Anterior cingulate cortex (tissue), 58 donors: ENCODE measurements at regions not wholly inside any gene's neighbourhood (a gene's known extent, or its start where the extent isn't known, plus 50 kb on each side); places are given as distances from the start of the nearest gene placed in this dataset.
A peak's percentile ranks its signal among the peaks of the same experiment; 100 is the strongest.

Experiments used
- DNase-seq, 58 donors: peaks; one replicate each; lab custom pipeline; 2025; lab: John Stamatoyannopoulos, UW

DNA sequence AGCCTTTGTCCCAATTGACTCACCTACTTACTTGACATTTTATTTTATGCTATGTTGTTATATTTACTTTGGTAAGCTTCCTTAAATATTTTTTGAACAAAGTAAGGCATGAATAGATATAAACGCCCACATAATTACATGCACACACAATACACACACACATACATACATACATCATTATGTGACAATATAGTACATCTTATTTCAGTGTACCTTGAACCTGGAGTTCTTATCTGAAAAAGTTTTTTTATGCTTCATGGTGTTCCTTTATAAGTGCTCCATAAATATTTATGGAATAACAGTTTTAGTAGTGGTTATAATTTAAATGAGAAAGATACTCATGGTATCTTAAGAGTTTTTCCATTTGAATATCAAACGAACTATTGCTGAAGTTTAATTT lies 102.8 kb upstream of the MTPN start:
- DNase-seq, result no peak

- no peak for DNase-seq
Observed at GRCh38 chr7:136079478-136079892, 102.3 kb upstream of the MTPN start.

DNA sequence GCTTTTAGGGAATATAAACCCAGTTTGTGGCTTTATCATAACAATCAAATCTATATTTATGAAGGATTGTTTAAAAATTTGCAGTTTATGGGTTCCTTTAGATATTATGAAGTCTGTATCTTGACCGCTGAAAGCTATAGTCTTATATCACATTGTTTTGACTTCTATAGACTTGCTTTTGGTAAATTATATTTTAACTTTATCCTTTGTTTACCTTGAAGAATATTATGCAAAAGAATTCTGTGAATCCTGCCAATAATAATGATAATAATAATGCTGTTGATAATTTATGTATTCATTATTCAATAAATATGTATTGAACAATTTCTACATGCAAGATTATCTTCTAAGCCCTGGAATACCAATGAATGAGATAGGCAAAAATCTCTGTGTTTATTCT lies 101.9 kb upstream of the MTPN start:
- no peak for DNase-seq

- DNase-seq, result no peak
Observed at GRCh38 chr7:136078630-136079029, 101.5 kb upstream of the MTPN start.

- DNase-seq, result no peak
Observed at GRCh38 chr7:136076954-136077353, 99.8 kb upstream of the MTPN start.

GRCh38 chr7:136074843-136075242 lies 97.7 kb upstream of the MTPN start:
- DNase-seq, result no peak

- DNase-seq, result no peak
Observed at GRCh38 chr7:136072447-136072846, 95.3 kb upstream of the MTPN start.

DNA sequence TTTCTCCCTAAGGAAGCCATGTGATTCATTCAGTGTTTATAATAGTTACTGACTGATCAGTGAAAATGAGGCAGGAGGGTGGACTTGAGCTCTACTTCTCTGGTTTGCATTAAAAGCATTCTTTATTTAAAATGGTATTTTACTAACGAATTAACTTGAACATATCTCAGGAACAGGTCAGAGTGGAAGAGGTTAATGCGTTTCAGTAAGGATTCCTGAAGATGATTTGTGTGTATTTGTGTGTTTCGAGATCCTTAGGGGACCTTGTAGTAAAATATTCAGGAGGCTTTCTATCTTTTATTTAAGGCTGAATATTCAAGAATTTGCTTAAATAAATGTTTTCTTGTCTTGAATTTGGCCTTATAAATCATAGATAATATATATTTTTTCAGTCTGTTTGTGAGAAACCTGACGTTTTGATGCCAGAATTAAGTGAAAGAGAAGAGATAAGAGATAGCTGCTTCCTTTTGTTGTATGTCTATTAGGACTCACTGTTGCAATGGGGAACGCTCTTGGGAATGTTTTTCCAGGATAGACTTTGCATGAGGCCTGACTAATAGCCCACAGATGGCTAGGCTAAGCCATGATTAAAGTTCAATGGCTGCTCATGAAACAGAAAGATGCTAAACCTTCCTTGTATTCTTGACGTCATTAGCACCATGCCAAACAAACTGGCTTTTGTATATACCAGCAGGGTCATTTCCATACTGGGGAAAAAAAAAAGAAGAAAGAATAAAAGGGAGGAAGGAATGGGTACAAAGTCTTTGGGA lies 93.8 kb upstream of the MTPN start:
- no peak for DNase-seq

GRCh38 chr7:136069840-136070529 lies 92.8 kb upstream of the MTPN start:
- no peak for DNase-seq

DNA sequence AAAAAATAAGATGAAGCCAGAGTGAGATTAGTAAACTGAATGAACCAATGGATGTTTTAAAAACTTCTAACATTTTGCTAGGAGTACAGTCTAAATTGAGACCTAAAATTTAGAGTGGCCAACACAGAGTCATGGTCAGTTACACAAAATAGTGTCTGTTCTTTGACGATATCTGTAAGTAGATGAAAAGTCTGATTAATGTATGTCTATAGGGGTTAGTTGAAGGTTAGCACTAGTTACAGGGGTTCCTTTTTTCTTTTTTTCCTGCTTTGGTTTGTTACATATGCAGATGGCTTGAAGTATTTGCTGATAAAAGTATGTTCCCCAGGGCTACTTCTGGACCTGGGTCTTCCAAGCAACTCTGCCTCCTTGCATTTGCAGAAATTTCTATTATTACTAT lies 90.1 kb upstream of the MTPN start:
- DNase-seq, result no peak

GRCh38 chr7:136066304-136067143 lies 89.4 kb upstream of the MTPN start:
- no peak for DNase-seq

DNA sequence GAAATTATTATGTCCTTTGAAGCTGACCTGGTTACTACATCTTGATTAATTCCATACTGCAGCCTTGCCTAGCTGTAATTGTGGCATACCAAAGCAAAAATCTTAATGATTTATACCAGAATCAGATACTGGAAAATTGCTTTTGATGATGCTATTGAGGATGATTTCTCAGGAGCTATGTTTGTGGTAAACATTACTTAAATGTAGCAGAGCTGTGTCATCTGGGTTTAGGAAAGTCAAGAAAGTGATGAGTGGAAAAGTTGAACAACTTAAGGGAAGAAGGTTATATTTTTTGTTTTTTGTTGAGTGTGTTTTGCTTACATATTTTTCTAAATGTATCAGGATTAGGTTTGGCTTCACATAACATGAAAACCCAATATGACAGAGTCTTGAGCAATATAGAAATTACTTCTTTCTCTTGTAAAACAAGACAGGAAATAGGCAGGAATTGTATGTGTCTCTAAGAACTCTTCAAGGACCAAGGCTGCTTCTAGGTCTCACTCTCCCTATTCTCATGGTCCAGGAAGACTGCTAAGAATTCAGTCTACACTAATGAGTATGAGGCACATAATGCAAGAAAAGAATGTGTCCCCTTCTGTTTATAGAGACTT lies 87.6 kb upstream of the MTPN start:
- DNase-seq, result no peak

GRCh38 chr7:136064081-136064480 lies 86.9 kb upstream of the MTPN start:
- no peak for DNase-seq

GRCh38 chr7:136063326-136063666 lies 86.1 kb upstream of the MTPN start:
- DNase-seq, result no peak

GRCh38 chr7:136062625-136063325 lies 85.6 kb upstream of the MTPN start:
- DNase-seq, result no peak

GRCh38 chr7:136061433-136061832 lies 84.3 kb upstream of the MTPN start:
- no peak for DNase-seq

DNA sequence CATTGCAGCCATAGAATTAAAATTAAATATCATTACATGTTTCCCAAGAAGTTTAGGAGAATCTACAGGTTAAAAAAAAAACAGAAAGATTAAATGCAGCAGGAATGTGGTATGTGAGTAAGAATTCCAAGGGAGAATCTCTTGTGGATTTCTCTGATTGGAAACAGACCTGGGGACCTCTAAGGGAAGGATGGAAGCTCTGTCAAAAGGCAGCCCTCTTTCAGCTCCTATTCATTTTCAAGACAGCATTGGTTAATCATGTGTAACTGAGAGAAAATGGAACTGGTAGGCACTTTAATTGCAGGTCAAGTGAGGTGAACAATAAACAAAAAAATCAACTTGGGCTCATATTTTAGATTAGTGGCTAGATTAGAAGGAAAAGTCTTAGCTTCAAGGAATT lies 81.4 kb upstream of the MTPN start:
- DNase-seq, result no peak

DNA sequence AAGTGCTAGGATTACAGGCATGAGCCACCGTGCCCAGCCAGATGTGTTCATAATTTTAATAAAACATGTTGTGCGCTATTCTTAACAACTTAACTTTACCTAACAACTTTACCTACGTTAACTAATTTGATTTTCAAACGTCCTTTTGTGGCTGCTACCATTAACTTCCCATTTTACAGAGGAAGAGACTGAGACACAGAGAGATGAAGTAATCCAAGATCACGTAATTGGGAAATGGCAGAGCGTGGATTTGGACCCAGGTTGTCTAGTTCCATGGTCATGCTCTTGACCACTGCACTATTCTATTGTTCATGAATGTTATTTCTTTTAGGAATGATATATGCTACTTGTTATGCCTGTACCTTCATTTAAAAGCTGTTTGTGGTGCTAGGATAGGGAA lies 80.3 kb upstream of the MTPN start:
- no peak for DNase-seq

GRCh38 chr7:136056651-136057231 lies 79.6 kb upstream of the MTPN start:
- DNase-seq, result peak in 5 of 58 donors; percentile 2 to 17 (median 9)

GRCh38 chr7:136055266-136055665 lies 78.1 kb upstream of the MTPN start:
- no peak for DNase-seq
